Spinal cord (tissue), 9 donors: ENCODE measurements at regions not wholly inside any gene's neighbourhood (a gene's known extent, or its start where the extent isn't known, plus 50 kb on each side); places are given as distances from the start of the nearest gene placed in this dataset.

Experiments
- DNase-seq, 6 donors: peaks; one replicate each; pipeline versions ENCODE4 v3.0.0 to v3.0.0-alpha.2; 2013 to 2015; ENCODE audit warnings: low spot score in 6 of 6, low read depth in 4 of 6
- H3K27ac ChIP-seq: one replicate; pipeline ENCODE4 v1.5.1; 2013; ENCODE audit warnings: low read depth, low read length, control low read depth
- H3K27me3 ChIP-seq: one replicate; pipeline ENCODE4 v1.6.1; 2013; ENCODE audit warnings: low read length; ENCODE audit not compliant: control insufficient read depth, insufficient read depth
- H3K36me3 ChIP-seq: one replicate; pipeline ENCODE4 v1.6.1; 2013; ENCODE audit warnings: low read length; ENCODE audit not compliant: control insufficient read depth, insufficient read depth
- H3K4me1 ChIP-seq: one replicate; pipeline ENCODE4 v1.6.1; 2013; ENCODE audit warnings: low read length; ENCODE audit not compliant: control insufficient read depth, insufficient read depth
- H3K4me3 ChIP-seq: one replicate; pipeline ENCODE4 v1.5.1; 2013; ENCODE audit warnings: low read depth, low read length, control low read depth
- H3K9me3 ChIP-seq: one replicate; pipeline ENCODE4 v1.6.1; 2013; ENCODE audit warnings: low read length; ENCODE audit not compliant: control insufficient read depth, insufficient read depth
- WGBS: methylation state at CpG from one replicate; pipeline ENCODE4 v1.1.5; 2013; ENCODE audit warnings: missing lambda C conversion rate; ENCODE audit not compliant: insufficient coverage; 5-methylcytosine and 5-hydroxymethylcytosine counted together
- donor health status: healthy.

DNA sequence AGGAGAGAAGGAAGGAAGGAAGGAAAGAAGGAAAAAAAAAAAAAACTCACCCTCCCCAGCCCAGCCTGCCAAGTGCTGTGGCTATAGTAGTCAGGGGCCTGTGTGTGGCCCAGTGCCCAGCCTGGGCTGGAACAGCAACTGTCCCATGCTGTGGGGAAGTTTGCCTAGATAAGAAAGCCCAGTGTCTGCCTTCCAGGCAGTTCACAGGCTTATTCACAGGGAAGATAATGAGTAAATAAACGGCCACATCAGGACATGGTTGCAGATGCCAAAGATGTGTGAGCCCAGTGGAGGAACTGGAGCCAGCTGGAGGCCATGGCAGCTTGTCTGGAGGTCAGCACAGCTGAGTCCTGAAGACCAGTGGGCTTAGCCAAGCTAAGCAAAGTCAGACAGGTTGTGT lies 132.4 kb upstream of the FOXK1 start:
- H3K27me3 ChIP-seq = no peaks in the 10 kb centered on the region
- H3K4me3 ChIP-seq = no peak overlapping the region
- no peak overlapping the region for H3K27ac ChIP-seq
- no peaks in the 10 kb centered on the region for H3K36me3 ChIP-seq
- WGBS = 30% methylated on average over 1 of the region's 1 CpG
- peaks cover 6% of the 10 kb centered on the region for H3K9me3 ChIP-seq
- H3K4me1 ChIP-seq = peaks cover 12% of the 10 kb centered on the region
- peak; percentile 31 to 87 (median 36) for DNase-seq

- Histone ChIP-seq H3K9me3 (peaks cover 6% of the 10 kb centered on the region), H3K36me3 (no peaks in the 10 kb centered on the region), H3K27ac (no peak overlapping the region), H3K4me1 (peaks cover 12% of the 10 kb centered on the region), H3K27me3 (no peaks in the 10 kb centered on the region), H3K4me3 (no peak overlapping the region)
- WGBS = no CpG with 5 or more reads among the region's 1 CpG
- no peak for DNase-seq
Observed at GRCh38 chr7:4550117-4550516, 132.0 kb upstream of the FOXK1 start.

- no peak for DNase-seq
- WGBS = no CpG with 5 or more reads among the region's 1 CpG
- Histone ChIP-seq H3K27ac (no peak overlapping the region), H3K9me3 (peaks cover 6% of the 10 kb centered on the region), H3K27me3 (no peaks in the 10 kb centered on the region), H3K36me3 (no peaks in the 10 kb centered on the region), H3K4me3 (no peak overlapping the region), H3K4me1 (peaks cover 19% of the 10 kb centered on the region)
Observed at GRCh38 chr7:4552985-4553384, 129.1 kb upstream of the FOXK1 start.

- Histone ChIP-seq H3K27ac (no peak overlapping the region), H3K9me3 (peaks cover 4% of the 10 kb centered on the region), H3K27me3 (no peaks in the 10 kb centered on the region), H3K4me3 (no peak overlapping the region), H3K36me3 (no peaks in the 10 kb centered on the region), H3K4me1 (peaks cover 7% of the 10 kb centered on the region)
- 55% methylated on average over 9 of the region's 18 CpGs for WGBS
- DNase-seq = peak in 4 of 6 donors; percentile 9 to 63 (median 16)
Observed at GRCh38 chr7:4556868-4557793, 125.0 kb upstream of the FOXK1 start.

- Histone ChIP-seq H3K36me3 (no peaks in the 10 kb centered on the region), H3K9me3 (peaks cover 2% of the 10 kb centered on the region), H3K4me3 (no peak overlapping the region), H3K27me3 (no peaks in the 10 kb centered on the region), H3K4me1 (peaks cover 7% of the 10 kb centered on the region), H3K27ac (no peak overlapping the region)
- WGBS = no CpG with 5 or more reads among the region's 3 CpGs
- DNase-seq = no peak
Observed at GRCh38 chr7:4561795-4562194, 120.3 kb upstream of the FOXK1 start.

DNA sequence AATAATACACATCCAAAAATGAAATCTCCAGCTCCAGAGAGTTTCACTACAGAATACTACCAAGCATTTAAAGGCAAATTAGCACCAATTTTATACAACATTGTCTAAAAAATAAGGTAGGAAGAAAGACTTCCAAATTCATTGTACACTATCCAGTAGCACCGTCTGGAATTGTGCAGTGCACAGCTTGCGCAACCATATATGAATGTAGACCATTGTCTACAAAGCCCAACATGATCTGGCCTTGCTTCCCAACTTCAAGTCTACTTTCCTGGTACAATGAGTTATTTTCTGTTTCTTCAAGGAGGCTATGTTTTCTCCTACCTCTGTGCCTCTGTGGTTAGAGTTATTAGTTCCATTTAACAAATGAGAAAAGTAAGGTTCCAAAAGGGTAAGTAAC lies 115.4 kb upstream of the FOXK1 start:
- no peak for DNase-seq
- Histone ChIP-seq H3K27ac (no peak overlapping the region), H3K4me1 (no peaks in the 10 kb centered on the region), H3K4me3 (no peak overlapping the region), H3K27me3 (no peaks in the 10 kb centered on the region), H3K9me3 (peaks cover 2% of the 10 kb centered on the region), H3K36me3 (no peaks in the 10 kb centered on the region)
- WGBS = no CpG with 5 or more reads among the region's 2 CpGs

- Histone ChIP-seq H3K9me3 (no peaks in the 10 kb centered on the region), H3K27ac (no peak overlapping the region), H3K4me1 (no peaks in the 10 kb centered on the region), H3K4me3 (no peak overlapping the region), H3K27me3 (no peaks in the 10 kb centered on the region), H3K36me3 (no peaks in the 10 kb centered on the region)
- no peak for DNase-seq
Observed at GRCh38 chr7:4574851-4575250, 107.2 kb upstream of the FOXK1 start.

- Histone ChIP-seq H3K27ac (no peak overlapping the region), H3K4me1 (no peaks in the 10 kb centered on the region), H3K4me3 (no peak overlapping the region), H3K27me3 (no peaks in the 10 kb centered on the region), H3K9me3 (no peaks in the 10 kb centered on the region), H3K36me3 (no peaks in the 10 kb centered on the region)
- WGBS = 90% methylated on average over 3 of the region's 3 CpGs
- DNase-seq = no peak
Observed at GRCh38 chr7:4575254-4575653, 106.8 kb upstream of the FOXK1 start.

- peaks cover 11% of the 10 kb centered on the region for H3K4me1 ChIP-seq
- no peak overlapping the region for H3K4me3 ChIP-seq
- no peak for DNase-seq
- H3K9me3 ChIP-seq = no peaks in the 10 kb centered on the region
- 92% methylated on average over 20 of the region's 20 CpGs for WGBS
- no peak overlapping the region for H3K27ac ChIP-seq
- no peaks in the 10 kb centered on the region for H3K27me3 ChIP-seq
- H3K36me3 ChIP-seq = no peaks in the 10 kb centered on the region
Observed at GRCh38 chr7:4602905-4603842, 78.9 kb upstream of the FOXK1 start.
